Anterior cingulate cortex (tissue), 58 donors: ENCODE measurements at regions not wholly inside any gene's neighbourhood (a gene's known extent, or its start where the extent isn't known, plus 50 kb on each side); places are given as distances from the start of the nearest gene placed in this dataset.
"Not testable (repeated sequence)": the region's sequence is repeated elsewhere in the genome, so short reads cannot be mapped to it uniquely, and the experiment has no call there.

ENCODE experiments used
- DNase-seq, 58 donors: peaks; one replicate each; lab custom pipeline; 2025; lab: John Stamatoyannopoulos, UW

- no peak for DNase-seq
Measured at GRCh38 chr11:134739136-134739535, 327.1 kb upstream of the B3GAT1 start.

GRCh38 chr11:134738581-134738980 lies 326.5 kb upstream of the B3GAT1 start:
- DNase-seq: no peak

GRCh38 chr11:134737563-134738510 lies 325.8 kb upstream of the B3GAT1 start:
- no peak for DNase-seq

DNA sequence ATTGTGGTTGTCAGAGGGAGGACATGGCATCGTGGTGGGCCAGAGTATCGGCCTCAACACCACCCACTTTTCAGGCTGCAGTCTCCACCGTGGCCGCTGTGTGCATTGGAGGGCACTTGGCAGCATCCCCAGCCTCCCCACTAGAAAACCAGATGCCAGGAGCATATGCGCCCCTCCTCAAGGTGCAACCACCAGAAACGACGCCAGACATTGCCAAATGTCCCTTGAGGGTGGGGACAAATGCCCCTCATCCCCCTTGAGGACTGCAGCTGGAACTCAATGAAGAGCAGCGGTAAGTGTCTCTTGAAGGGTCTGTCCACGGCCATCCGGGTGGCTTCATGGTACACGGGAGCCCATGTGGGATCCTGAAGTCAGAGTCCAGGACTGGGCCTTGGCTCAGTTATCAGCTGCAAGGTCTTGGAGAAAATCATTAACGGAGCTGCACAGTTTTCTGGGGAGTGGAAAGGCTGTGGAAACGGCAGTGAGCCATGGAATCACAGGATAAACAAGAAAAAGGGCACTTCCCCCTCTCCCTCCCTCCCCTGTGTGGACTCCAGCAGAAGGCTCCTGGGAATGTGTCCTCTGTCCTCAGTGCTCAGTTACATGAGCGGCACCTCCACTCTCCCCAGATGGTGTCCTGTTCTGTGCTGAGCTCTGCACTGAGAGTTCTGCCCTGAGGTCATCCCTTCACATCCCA lies 324.4 kb upstream of the B3GAT1 start:
- DNase-seq: no peak

GRCh38 chr11:134734894-134735293 lies 322.9 kb upstream of the B3GAT1 start:
- no peak for DNase-seq

- peak in 5 of 58 donors; percentile 18 to 47 (median 33) for DNase-seq
Measured at GRCh38 chr11:134734141-134734845, 322.3 kb upstream of the B3GAT1 start.

DNA sequence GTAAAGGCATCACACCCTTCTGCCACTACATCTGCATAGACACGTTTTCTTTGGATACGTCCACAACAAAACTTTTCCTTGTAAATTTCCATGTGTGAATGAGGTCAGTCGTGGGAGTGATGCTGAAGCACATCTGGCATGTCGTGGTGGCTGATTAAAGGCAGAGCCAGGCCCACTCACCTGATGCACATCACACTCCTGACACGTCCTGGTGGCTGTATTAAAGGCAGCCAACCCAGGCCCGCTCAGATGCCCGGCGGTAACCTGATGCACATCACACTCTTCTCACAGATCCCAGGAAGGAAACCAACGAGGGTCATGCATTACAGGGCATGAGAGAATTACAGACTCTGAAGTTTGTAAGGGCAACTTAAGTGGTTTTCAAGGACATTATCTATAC lies 321.6 kb upstream of the B3GAT1 start:
- no peak for DNase-seq

DNA sequence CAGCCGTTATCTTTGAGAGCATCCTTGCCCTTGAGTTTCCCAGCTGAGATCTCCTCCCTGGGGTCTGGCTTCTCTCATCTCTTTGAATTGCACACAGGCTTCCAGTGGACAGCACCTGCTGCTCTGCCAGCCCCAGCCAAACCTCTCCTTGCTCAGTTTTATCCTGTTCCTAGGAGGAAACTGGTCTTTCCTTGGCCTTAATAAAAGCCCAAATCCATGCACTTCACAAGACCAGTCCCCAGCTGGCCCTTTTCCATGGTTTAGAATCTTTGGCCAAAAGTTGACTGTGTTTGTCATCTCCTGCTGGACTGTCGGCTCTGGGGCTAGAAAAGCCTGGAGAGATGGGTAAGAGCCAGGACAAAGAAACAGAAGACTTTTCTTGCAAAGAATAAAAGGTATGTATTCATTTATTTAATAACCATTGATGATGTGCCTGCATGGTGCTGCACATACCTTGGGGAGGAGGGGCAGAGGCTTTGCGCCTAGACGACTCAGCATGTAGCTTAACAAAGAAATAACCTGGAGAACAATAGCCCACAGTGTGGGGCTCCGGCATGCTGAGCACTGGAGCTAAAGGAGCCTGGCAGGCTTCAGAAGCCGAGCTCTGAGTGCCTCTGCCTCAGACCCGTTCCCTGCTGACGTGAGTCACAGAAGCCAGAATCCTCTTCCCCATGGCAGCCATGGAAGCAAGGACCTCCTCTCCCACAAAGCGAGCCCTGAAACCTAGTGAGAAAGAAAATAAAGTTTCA lies 319.3 kb upstream of the B3GAT1 start:
- no peak for DNase-seq

- no peak for DNase-seq
Measured at GRCh38 chr11:134730561-134731212, 318.6 kb upstream of the B3GAT1 start.

DNA sequence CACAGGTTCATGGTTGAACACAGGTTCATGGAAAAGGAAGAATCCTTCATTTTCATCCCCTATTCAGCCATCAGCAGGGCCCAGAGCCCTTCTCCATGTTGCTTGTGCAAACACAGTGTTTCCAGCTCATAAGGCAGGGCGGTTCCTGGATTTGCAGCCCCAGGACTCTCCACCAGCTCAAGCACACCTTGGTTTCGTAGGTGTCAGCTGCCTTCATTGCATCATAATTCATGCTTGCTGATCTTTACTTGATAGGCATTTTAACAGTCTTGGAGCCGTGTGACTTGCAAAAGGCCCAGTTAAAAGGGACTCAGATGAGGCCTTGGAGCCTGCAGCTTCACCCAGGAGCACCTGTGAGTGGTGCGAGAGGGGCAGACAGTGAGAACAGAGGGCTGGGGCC lies 318.1 kb upstream of the B3GAT1 start:
- no peak for DNase-seq

DNA sequence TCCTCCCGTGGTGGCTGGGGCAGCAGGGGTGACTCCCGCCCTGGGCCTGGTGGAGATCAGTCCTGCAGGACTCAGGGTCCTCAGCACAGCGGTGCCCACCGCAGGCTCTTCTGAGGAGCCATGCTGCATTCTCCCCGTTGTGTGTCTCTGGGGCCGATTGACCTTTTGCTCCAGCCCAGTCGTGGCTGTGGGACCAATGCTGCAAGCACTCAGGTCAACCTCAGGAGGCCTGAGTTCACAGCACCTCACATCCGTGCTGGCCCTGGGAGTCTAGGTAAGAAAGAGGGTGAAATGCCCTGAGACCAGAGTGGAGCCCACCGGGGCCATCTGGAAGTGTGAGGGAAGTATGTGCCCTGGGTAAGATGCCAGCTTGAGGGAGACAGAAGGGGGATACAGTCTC lies 316.1 kb upstream of the B3GAT1 start:
- no peak for DNase-seq

DNA sequence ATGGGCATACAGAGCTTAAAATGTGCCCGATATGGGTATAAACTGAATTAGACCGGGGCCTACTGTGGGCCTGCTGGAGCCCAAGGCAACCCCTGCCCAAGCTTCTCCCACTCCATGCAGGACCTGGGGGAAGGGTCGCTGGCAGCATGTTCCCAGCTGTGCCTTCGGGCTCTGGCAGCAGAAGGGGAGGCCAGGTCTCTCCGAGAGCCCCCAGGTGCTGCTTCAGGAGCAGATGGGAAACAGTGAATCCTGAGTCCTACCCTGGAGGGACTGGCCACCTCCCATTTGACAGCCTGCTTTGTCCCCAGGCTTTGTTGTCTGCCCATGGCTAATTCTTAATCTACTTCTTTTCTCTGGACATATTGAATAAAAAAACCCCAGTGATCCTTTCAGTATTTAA lies 315.6 kb upstream of the B3GAT1 start:
- no peak for DNase-seq

GRCh38 chr11:134727204-134727603 lies 315.2 kb upstream of the B3GAT1 start:
- no peak for DNase-seq

GRCh38 chr11:134725716-134726639 lies 313.9 kb upstream of the B3GAT1 start:
- DNase-seq: peak in 11 of 58 donors; percentile 10 to 53 (median 21)

DNA sequence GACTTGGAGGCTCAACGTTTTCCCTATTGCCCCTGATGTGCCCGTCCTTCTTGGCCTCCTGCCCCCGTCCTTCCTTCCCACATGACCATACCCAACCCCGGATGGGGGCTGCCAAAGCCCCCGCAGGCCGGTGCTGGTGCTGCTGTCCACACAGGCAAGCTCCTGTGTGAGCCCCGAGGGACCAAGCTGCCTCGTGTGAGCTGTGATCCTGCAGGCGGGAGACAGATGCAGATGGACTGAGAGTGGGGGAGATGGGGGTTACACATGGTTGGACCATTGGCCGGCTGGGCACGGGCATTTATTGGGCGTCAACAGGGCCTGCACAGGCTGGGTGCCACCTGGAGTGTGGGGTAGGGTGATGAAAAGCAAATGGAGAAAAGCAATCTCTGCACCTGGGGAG lies 313.2 kb upstream of the B3GAT1 start:
- no peak for DNase-seq

GRCh38 chr11:134724779-134725140 lies 312.7 kb upstream of the B3GAT1 start:
- DNase-seq: no peak

- DNase-seq: no peak
Measured at GRCh38 chr11:134724106-134724778, 312.2 kb upstream of the B3GAT1 start.

GRCh38 chr11:134720691-134721070 lies 308.6 kb upstream of the B3GAT1 start:
- not testable (repeated sequence) for DNase-seq
